ENCODE measurements at regions not wholly inside any gene's neighbourhood (a gene's known extent, or its start where the extent isn't known, plus 50 kb on each side); places are given as distances from the start of the nearest gene placed in this dataset.

GRCh38 chr2:146994246-146994645, 850.6 kb upstream of the ACVR2A start:
- TF ChIP-seq, protein P1, sequence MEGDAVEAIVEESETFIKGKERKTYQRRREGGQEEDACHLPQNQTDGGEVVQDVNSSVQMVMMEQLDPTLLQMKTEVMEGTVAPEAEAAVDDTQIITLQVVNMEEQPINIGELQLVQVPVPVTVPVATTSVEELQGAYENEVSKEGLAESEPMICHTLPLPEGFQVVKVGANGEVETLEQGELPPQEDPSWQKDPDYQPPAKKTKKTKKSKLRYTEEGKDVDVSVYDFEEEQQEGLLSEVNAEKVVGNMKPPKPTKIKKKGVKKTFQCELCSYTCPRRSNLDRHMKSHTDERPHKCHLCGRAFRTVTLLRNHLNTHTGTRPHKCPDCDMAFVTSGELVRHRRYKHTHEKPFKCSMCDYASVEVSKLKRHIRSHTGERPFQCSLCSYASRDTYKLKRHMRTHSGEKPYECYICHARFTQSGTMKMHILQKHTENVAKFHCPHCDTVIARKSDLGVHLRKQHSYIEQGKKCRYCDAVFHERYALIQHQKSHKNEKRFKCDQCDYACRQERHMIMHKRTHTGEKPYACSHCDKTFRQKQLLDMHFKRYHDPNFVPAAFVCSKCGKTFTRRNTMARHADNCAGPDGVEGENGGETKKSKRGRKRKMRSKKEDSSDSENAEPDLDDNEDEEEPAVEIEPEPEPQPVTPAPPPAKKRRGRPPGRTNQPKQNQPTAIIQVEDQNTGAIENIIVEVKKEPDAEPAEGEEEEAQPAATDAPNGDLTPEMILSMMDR (conservative IDR thresholded peaks at IDR 0.05; ENCODE audit: low read depth in 2 of 2): no peak
- TF ChIP-seq REST (IDR thresholded peaks at IDR 0.05; ENCODE audit: unreplicated experiment): no peak
- no peak for TF ChIP-seq POLR2AphosphoS5 (IDR thresholded peaks at IDR 0.05; ENCODE audit: low read depth)
- no peak for TF ChIP-seq JUNB (IDR thresholded peaks at IDR 0.05; ENCODE audit: unreplicated experiment)
- no peak for TF ChIP-seq EZH2phosphoT487 (IDR thresholded peaks at IDR 0.05; ENCODE audit: unreplicated experiment)
- no peak for TF ChIP-seq EZH2 (IDR thresholded peaks at IDR 0.05; ENCODE audit: low read depth, unreplicated experiment)
- TF ChIP-seq CREB1 (CRISPR knock-in tag; IDR thresholded peaks at IDR 0.05; ENCODE audit: low read depth): no peak
- TF ChIP-seq, protein P2, sequence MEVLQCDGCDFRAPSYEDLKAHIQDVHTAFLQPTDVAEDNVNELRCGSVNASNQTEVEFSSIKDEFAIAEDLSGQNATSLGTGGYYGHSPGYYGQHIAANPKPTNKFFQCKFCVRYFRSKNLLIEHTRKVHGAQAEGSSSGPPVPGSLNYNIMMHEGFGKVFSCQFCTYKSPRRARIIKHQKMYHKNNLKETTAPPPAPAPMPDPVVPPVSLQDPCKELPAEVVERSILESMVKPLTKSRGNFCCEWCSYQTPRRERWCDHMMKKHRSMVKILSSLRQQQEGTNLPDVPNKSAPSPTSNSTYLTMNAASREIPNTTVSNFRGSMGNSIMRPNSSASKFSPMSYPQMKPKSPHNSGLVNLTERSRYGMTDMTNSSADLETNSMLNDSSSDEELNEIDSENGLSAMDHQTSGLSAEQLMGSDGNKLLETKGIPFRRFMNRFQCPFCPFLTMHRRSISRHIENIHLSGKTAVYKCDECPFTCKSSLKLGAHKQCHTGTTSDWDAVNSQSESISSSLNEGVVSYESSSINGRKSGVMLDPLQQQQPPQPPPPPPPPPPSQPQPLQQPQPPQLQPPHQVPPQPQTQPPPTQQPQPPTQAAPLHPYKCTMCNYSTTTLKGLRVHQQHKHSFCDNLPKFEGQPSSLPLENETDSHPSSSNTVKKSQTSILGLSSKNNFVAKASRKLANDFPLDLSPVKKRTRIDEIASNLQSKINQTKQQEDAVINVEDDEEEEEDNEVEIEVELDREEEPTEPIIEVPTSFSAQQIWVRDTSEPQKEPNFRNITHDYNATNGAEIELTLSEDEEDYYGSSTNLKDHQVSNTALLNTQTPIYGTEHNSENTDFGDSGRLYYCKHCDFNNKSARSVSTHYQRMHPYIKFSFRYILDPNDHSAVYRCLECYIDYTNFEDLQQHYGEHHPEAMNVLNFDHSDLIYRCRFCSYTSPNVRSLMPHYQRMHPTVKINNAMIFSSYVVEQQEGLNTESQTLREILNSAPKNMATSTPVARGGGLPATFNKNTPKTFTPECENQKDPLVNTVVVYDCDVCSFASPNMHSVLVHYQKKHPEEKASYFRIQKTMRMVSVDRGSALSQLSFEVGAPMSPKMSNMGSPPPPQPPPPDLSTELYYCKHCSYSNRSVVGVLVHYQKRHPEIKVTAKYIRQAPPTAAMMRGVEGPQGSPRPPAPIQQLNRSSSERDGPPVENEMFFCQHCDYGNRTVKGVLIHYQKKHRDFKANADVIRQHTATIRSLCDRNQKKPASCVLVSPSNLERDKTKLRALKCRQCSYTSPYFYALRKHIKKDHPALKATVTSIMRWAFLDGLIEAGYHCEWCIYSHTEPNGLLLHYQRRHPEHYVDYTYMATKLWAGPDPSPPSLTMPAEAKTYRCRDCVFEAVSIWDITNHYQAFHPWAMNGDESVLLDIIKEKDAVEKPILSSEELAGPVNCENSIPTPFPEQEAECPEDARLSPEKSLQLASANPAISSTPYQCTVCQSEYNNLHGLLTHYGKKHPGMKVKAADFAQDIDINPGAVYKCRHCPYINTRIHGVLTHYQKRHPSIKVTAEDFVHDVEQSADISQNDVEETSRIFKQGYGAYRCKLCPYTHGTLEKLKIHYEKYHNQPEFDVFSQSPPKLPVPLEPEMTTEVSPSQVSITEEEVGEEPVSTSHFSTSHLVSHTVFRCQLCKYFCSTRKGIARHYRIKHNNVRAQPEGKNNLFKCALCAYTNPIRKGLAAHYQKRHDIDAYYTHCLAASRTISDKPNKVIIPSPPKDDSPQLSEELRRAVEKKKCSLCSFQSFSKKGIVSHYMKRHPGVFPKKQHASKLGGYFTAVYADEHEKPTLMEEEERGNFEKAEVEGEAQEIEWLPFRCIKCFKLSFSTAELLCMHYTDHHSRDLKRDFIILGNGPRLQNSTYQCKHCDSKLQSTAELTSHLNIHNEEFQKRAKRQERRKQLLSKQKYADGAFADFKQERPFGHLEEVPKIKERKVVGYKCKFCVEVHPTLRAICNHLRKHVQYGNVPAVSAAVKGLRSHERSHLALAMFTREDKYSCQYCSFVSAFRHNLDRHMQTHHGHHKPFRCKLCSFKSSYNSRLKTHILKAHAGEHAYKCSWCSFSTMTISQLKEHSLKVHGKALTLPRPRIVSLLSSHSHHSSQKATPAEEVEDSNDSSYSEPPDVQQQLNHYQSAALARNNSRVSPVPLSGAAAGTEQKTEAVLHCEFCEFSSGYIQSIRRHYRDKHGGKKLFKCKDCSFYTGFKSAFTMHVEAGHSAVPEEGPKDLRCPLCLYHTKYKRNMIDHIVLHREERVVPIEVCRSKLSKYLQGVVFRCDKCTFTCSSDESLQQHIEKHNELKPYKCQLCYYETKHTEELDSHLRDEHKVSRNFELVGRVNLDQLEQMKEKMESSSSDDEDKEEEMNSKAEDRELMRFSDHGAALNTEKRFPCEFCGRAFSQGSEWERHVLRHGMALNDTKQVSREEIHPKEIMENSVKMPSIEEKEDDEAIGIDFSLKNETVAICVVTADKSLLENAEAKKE (CRISPR knock-in tag; IDR thresholded peaks at IDR 0.05): no peak

Data from GM23338 (cell line).